IMR-90 (cell line): ENCODE measurements at regions not wholly inside any gene's neighbourhood (a gene's known extent, or its start where the extent isn't known, plus 50 kb on each side); places are given as distances from the start of the nearest gene placed in this dataset.

ENCODE experiments used
- CEBPB ChIP-seq: IDR thresholded peaks from 2 replicates; pipeline ENCODE4 v1.6.1; 2012; ENCODE audit warnings: low read depth, low read length, improper control_type of control experiment
- MAZ ChIP-seq: IDR thresholded peaks from 2 replicates; pipeline ENCODE4 v1.6.1; 2012; ENCODE audit warnings: low read depth, mild to moderate bottlenecking, low read length, improper control_type of control experiment, moderate library complexity, borderline replicate concordance
- MXI1 ChIP-seq: IDR thresholded peaks from 2 replicates; pipeline ENCODE4 v1.6.1; 2012; ENCODE audit warnings: low read depth, mild to moderate bottlenecking, low read length, moderate library complexity, borderline replicate concordance
- POLR2A ChIP-seq: IDR thresholded peaks from 2 replicates; pipeline ENCODE4 v1.6.1; 2012; ENCODE audit warnings: mild to moderate bottlenecking, low read depth, low read length
- RAD21 ChIP-seq: IDR thresholded peaks from 2 replicates; pipeline ENCODE4 v1.6.1; 2012; ENCODE audit warnings: low read length, improper control_type of control experiment
- RFX5 ChIP-seq: IDR thresholded peaks from 2 replicates; pipeline ENCODE4 v1.8.0; 2012; ENCODE audit warnings: low read depth, mild to moderate bottlenecking, low read length, moderate library complexity
- TF ChIP-seq, protein P1 (sequence below): conservative IDR thresholded peaks from 2 replicates; pipeline ENCODE4 v1.5.1; 2012; ENCODE audit warnings: mild to moderate bottlenecking, low read depth, low read length, improper control_type of control experiment
- TF ChIP-seq, protein P2 (sequence below): fragments of 150-350 bp; IDR thresholded peaks from 2 replicates; pipeline ENCODE4 v1.6.1; 2017; ENCODE audit warnings: mild to moderate bottlenecking, antibody characterized with exemption, low read length, low read depth
- TF ChIP-seq, protein P3 (sequence below): fragments of 150-350 bp; IDR thresholded peaks from 2 replicates; pipeline ENCODE4 v1.6.1; 2016; ENCODE audit warnings: low read depth, mild to moderate bottlenecking, low read length, moderate library complexity, borderline replicate concordance

DNA sequence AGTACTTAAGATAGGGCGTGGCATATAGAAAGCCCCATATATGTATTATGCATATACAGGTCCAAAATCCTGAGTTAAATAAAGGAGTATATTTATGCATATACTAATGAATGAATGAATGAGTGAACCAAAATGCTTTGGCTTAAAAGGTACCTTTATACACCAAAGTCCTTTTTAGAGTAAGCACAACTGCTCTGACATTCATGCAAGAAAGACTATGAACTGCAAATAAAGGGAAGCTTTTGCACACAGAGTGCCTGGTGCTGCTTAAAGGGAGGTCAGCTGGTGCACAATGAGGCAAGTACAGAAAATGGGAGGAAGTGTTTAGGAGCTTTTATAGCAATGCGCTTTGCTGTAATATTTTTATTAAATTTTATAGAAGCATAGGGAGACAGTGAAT, 214.0 kb downstream of the KLF13 start:
- TF ChIP-seq, protein P1, sequence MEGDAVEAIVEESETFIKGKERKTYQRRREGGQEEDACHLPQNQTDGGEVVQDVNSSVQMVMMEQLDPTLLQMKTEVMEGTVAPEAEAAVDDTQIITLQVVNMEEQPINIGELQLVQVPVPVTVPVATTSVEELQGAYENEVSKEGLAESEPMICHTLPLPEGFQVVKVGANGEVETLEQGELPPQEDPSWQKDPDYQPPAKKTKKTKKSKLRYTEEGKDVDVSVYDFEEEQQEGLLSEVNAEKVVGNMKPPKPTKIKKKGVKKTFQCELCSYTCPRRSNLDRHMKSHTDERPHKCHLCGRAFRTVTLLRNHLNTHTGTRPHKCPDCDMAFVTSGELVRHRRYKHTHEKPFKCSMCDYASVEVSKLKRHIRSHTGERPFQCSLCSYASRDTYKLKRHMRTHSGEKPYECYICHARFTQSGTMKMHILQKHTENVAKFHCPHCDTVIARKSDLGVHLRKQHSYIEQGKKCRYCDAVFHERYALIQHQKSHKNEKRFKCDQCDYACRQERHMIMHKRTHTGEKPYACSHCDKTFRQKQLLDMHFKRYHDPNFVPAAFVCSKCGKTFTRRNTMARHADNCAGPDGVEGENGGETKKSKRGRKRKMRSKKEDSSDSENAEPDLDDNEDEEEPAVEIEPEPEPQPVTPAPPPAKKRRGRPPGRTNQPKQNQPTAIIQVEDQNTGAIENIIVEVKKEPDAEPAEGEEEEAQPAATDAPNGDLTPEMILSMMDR = no peak
- no peak for TF ChIP-seq POLR2A
- TF ChIP-seq, protein P2, sequence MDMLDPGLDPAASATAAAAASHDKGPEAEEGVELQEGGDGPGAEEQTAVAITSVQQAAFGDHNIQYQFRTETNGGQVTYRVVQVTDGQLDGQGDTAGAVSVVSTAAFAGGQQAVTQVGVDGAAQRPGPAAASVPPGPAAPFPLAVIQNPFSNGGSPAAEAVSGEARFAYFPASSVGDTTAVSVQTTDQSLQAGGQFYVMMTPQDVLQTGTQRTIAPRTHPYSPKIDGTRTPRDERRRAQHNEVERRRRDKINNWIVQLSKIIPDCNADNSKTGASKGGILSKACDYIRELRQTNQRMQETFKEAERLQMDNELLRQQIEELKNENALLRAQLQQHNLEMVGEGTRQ = no peak
- TF ChIP-seq MXI1 = no peak
- TF ChIP-seq CEBPB = no peak
- no peak for TF ChIP-seq RAD21
- no peak for TF ChIP-seq MAZ
- no peak for TF ChIP-seq RFX5
- TF ChIP-seq, protein P3, sequence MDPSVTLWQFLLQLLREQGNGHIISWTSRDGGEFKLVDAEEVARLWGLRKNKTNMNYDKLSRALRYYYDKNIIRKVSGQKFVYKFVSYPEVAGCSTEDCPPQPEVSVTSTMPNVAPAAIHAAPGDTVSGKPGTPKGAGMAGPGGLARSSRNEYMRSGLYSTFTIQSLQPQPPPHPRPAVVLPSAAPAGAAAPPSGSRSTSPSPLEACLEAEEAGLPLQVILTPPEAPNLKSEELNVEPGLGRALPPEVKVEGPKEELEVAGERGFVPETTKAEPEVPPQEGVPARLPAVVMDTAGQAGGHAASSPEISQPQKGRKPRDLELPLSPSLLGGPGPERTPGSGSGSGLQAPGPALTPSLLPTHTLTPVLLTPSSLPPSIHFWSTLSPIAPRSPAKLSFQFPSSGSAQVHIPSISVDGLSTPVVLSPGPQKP = no peak
